Stimulated activated CD8-positive, alpha-beta memory T cell treated with anti-CD3 and anti-CD28 coated beads, Interleukin-15, amount 100 ng/mL, for 48 hours (primary cell): ENCODE measurements at regions not wholly inside any gene's neighbourhood (a gene's known extent, or its start where the extent isn't known, plus 50 kb on each side); places are given as distances from the start of the nearest gene placed in this dataset.
"Not testable (repeated sequence)": the region's sequence is repeated elsewhere in the genome, so short reads cannot be mapped to it uniquely, and the experiment has no call there.

ENCODE experiments used
- DNase-seq, 2 donors: peaks; one replicate each; pipeline ENCODE4 v3.0.0-alpha.2; 2020; ENCODE audit warnings: low read depth in 2 of 2

DNA sequence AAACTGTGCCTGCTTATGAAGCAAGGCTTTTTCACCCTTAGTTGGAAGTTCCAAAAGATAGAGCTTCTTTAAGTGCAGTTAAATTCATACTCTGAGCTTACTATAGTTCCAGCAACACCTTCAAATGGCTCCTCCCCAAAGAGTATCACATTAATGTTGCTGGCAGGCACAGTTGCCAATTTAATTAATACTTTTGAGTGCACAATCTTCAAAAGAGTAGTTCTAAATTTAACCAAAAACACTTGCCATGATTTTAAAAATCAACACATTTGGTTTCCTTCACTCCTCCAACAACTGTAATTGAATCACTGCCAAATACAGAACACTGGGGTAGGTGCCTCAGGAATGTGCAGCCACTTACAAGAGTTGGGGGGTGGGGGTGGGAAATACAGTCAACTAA is 150.6 kb upstream of the UBE2E3 start:
- no peak for DNase-seq

DNA sequence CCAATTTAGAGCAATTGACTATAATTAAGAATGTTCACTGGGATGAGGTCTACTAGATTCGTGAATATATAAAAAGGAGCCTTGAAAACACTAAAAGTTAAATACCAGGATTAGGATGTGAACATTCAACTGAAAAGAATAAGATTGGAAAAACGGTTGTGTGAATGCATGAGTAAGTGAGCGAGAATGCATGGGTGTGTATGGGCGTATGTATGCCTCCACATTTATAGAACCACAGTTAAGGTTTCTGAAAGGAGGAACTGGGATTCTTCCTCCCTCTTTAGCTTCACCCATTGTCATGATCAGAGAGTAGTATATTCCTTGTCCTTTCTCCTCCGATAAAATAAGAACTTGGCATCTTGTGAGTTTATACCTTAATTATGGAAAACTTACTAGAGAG is 151.1 kb upstream of the UBE2E3 start:
- no peak for DNase-seq

DNA sequence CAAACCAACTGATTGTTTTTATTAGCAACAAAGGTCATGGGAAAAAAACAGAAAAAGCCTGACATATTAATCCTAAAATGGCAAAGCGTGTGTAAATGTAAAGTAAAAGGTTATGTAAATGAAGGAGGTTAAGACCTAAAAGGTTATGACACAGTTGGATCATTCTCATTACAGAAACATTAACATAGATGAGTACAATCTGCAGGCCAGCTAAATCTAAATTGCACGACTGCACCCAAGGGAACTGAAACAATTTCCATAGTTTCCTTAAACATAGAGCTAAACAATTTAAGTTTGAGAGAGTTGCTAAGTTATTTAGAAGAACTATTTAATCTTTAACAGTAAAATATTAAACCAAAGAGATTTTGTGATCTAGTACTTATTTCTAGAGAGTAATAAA is 151.6 kb upstream of the UBE2E3 start:
- no peak for DNase-seq

DNA sequence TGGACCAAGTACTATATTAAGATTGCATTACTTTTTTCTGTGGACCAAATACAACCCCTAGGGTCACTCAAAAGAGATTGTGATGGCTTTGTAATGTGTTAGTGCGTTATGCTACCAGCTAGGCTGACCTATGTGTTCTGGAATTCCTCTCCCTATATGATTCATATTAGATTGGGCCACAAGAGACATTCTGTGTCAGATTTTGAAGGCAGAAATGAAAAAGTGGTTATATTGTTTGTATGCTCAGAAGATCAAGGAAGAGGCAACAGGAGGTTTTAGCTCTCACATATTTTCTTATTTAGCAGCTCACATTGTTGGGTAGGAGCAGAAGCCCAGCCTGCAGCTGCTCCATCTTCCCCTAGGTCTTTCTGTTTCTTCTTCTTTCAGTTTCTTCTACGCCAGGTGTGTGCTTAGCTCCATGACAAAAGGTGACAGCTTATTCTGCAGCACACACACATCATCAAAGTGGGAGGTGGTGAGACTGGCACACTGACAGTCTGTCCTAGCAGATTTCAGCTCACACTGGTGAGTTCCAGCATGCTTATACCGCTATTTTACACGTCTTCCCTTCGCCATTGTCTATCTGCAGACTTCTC is 156.8 kb upstream of the UBE2E3 start:
- DNase-seq, result no peak

DNA sequence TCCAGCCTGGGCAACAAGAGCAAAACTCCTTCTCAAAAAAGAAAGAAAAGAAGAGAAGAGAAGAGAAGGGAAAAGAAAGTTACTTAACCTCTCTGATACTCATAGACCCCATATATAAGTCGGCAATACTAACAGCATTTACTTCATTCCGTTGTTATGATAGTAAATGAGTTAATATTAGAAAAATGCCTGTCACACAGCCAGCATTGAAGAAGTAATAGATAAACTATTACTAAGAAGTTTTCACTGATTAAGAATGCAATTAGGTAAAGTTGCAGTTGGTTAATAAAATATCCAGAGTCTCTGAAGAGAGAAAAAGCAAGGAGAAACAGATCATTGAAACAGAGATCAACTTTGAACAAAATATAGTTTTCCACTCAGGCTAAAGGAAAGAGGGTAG is 161.3 kb upstream of the UBE2E3 start:
- no peak for DNase-seq

DNA sequence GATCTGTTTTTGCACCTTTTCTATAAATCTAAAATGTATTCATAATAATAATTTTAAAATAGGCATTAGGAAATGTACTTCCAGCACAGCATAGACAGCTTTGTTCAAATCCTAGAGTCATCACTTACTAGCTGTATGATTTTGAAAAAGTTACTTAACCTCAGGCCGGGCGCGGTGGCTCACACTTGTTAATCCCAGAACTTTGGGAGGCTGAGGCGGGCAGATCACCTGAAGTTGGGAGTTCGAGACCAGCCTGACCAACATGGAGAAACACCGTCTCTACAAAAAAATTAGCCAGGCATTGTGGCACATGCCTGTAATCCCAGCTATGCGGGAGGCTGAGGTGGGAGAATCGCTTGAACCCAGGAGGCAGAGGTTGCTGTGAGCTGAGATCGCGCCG is 161.7 kb upstream of the UBE2E3 start:
- not testable (repeated sequence) for DNase-seq

DNA sequence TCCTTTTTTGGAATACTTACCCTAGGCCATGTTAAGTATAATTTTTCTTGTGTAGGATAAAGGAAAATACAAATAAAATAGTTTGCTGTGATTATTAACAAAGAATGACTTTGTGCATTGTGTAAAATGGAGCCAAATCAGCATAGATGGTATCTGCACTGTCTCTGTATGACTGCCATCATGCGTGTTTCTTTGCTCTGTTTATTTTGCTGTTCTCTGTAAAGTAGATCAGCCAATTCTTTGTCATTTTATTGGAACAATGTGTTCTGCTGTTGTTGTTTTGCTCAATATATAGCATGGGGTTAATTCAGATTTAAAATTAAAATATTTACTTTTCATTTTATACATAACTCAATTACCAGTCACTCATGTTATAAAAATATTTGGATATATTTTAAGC is 181.3 kb upstream of the UBE2E3 start:
- no peak for DNase-seq

DNA sequence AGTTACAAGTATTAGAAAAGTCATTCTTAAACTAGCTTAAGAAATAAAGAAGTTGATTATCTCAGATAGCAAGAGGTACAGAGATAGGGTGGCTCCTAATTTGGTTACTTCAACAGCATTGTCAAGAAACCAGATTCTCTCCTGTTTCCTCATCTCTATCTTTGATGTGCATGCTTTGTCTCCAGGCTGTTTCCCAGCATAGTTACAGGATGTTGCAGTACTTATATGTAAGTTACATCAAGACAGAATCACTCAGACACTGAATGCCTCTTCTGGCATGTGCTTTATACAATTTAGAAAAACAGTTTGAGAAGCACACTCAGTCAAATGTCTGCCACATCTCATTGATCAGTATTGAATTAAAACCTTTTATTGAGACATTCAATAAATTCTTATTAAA is 189.5 kb upstream of the UBE2E3 start:
- DNase-seq, result no peak

DNA sequence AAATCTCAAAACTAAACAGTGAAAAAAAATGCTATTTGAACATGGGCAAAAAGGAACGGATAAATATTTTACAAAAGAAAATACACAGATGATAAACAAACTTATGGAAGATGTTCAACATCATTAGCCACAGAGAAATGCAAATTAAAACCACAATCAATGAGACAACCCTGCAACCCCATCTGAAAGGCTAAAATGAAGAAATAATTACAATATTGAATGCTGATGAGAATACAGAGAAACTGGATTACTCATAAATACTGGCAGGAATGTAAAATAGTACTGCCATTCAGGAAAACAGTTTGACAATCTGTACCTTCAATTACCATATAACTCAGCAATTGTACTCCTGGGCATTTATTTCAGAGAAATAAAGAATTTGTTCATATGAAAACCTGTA is 193.1 kb upstream of the UBE2E3 start:
- DNase-seq, result no peak

DNA sequence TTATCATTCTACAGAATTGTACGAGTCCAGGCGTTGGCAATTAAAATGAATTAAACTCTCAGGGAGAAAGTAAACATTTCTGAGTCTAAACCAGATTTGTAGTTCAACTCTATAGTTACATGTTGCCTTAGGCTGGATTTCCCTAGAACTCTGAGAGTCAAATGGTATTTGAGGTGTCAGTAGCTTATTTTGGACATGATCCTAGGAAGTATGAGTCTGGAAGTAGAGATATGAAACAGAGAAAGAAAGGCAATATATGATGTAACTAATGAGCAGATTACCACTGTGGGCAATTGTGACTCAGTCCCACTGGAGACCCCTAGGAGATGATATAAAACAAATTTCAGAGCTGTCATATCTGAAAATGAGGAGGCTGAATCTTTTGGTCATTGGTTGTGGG is 199.1 kb upstream of the UBE2E3 start:
- DNase-seq, result no peak

DNA sequence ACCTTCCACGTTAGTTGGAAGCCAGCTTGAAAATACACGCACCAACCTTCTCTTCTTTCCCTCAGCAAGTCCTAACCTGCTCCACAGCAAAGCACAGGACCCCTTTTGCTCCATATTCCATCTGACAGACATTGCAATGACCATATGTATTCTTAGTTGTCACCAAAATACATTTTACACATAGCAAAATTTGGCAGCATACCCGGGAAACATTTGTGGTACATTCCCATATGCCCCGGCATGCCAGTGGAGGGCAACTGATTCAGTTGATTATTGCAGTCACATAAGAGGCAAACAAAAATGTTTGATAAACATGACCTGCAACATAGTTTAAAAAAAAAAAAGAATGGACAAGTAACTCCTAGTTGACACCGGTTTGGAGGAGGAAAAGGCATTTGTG is 202.1 kb upstream of the UBE2E3 start:
- DNase-seq, result no peak

DNA sequence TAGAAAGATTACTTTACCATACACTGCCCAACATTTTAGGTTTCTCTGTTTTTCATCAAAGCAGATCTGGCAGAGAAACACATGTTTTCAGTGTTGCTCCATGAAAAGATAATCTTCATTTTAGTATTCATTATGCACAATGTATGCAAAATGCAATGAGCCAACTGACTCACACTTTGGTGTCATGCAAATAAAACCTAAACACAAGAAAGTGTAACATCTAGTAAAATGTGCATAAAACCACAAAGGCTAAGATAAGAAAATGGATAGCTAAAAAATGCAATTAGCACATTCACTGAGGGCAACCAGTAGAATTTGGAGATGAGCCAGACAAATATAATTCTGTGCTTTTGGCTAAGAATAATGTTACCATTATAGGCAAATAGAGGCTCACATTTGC is 203.5 kb upstream of the UBE2E3 start:
- no peak for DNase-seq

DNA sequence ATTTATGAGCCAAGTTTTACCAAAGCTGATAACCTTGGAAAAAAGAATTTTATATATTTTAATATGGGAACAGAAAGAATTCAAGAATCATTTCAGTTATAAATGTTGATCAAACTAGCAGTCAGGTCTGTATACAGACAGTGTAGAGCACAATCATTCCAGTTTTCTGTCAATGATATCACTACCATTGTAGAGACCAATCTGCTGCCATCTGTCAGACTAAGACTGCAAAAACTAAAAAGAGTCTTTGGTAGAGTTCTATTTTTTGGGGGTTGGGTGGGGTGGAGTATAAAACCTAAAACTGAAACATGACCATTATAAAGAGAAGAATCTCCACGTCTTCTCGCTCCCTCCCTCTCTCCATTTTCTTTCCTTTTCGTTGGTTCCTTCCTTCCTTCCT is 204.7 kb upstream of the UBE2E3 start:
- DNase-seq, result no peak

DNA sequence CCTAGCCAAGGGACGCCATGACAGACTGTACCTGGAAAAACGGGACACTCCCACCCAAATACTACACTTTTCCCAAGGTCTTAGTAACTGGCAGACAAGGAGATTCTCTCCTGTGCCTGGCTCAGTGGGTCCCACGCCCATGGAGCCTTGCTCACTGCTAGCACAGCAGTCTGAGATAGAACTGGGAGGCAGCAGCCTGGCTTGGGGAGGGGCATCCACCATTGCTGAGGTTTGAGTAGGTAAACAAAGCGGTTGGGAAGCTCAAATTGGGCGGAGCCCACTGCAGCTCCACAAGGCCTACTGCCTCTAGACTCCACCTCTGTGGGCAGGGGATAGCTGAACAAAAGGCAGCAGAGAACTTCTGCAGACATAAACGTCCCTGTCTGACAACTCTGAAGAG is 215.1 kb upstream of the UBE2E3 start:
- not testable (repeated sequence) for DNase-seq

DNA sequence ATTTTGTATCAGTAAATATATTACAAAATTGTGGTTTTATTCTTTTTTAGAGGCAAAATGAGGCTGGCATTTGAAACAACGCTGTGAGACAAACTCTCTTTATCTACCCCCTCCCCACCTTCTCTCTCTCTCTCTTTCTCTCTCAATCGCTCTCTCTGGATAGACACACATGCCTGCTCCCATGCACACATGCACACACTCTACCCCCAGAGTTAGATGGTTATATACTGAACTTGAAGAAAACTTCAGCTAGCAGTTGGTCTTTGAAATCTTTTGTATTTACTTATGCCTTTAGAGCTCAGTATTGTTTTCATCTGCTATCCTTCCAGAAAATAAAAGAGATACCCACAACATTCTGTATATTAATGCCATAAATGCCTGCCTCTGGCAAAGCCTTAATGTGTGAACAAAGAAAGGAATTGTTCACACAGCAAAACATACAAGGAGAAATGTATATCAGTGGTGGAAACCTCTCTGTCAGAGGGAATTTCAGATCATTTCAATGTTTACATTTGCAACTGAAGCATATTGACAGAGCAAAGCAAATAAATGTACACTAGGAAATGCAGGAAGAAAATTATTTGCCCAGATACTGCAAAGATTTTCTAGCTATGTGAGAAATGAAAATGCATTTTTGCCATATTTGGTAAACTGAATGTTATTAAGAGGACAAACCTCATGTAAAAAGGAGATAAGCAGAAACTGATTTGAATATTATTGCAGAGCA is 217.0 kb upstream of the UBE2E3 start:
- no peak for DNase-seq

DNA sequence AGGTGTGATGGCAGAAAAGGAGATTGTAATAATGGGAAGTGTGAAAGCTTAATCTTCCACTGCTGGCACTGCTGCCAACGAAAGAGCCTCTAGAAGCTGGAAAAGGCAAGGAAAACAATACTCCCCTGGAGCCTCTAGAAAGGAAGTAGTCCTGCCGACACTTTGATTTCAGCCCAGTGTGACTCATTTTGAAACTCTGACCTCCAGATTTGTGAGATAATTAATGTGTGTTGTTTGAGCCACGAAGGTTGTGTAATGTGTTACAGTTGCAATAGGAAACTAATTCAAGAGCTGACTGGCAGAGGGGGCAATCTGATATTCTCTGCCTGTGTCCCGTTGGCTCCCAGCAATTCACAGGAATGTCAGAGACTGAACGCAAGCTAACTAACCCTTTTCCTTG is 219.2 kb upstream of the UBE2E3 start:
- DNase-seq, result no peak

DNA sequence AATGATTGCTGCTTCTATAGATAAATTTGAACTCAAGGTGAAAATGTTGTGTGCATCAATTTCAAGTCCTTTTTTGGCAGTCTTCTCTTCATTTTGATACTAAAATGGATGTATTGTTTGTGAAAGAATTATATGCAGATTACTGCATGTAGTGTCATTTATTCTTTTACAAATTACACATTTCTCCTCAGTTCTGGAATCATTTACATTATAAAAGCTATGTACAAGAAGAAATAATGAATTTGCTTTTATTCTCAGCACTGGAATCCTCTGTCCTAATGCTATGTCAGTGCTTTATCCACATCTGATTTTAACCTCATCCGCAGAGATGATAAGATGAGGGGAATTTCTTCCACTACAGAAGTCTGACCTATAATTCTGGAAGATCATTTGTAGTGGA is 220.8 kb upstream of the UBE2E3 start:
- no peak for DNase-seq

DNA sequence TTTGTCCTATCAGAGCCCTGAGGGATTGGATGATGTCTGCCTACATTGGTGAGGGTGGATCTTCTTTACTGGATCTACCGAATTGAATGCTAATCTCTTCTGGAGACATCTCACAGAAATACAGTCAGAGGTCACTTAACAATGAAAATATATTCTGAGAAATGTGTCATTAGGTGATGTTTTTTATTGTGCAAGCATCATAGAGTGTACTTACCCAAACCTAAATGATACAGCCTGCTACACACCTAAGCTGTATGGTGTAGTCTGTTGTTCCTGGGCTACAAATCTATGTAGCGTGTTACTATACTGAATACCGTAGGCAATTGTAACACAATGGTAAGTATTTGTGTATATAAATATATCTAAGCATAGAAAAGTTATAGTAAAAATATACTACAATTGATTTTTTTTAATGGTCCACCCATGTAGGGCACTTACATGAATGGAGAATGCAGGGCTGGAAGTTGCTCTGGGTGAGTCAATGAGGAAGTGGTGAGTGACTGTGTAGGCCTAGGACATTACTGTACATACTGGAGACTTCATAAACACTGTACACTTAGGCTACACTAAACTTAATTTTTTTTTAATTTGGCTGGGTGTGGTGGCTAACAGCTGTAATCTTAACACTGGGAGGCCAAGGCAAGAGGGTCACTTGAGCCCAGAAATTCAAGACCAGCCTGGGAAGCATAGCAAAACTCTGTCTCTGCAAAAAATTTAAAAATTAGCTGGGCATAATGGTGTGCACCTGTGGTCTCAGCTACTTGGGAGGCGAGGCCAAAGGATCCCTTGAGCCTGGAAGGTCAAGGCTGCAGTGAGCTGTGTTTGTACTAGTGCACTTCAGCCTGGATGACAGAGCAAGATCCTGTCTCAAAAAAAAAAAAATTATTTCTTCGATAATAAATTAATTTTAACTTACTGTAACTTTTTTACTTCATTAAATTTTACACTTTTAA is 226.3 kb upstream of the UBE2E3 start:
- DNase-seq, result no peak

DNA sequence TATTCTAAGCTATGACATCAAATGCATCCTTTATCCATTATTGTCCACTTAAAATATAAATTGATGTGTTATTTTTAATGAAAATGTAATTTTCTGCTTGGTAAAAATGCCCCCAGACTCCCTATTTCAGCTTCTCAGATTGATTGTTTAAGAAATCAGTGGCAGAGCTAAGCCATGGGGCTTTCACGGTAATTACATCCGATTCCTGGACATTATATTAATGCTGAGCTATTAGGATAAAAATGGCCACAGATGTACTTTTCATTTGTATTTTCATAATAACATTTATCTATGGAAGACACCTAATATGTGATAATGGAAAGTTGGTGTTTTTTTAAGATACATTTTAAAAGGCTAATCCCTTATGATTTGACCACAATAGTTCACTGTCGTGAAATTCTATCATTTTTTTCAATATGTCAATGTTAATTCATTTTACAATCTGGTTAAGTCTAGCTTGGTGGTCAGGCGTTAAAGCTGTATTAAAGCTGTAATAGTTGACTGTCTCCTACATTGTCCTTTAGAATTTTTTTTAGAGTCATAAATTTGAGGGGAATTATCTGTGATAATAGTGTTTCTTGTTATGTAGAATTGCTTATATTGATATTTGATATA is 229.0 kb upstream of the UBE2E3 start:
- no peak for DNase-seq

DNA sequence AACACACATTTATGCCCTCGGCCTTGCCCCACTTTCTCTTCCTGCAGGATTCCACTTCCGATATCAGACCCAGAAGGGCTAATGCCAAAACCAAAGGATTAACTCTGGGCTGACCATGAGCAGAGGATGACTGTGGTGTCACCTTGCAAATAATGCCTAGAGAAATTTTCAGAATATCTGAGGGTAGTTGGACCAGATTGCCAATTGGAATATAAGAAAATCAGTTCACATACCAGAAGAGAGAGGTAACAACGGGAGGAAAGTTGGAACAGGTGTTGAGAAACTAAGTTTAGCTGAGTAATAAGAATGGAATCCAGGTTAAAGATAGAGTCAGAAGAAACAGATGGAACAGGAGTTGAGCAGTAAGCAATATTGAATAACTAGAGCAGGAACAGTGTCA is 232.7 kb upstream of the UBE2E3 start:
- DNase-seq, result no peak

DNA sequence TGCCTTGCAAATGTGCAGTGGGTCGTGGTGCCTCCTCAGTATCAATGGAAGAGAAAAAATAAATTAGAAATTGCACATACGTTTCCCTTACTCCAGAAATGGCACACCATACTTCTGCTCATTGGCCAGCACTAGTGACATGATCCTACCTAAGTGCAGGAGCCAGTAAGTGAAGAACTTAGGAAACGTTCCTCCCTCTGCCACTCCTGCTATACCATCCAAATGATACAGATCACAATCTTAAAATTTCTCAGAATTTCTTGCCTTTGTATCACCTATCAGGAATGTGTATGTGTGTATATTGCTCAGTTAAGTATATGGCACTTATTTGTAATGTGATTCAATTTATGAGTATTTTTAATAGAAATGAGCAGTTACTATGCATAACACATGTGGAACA is 237.0 kb upstream of the UBE2E3 start:
- no peak for DNase-seq

DNA sequence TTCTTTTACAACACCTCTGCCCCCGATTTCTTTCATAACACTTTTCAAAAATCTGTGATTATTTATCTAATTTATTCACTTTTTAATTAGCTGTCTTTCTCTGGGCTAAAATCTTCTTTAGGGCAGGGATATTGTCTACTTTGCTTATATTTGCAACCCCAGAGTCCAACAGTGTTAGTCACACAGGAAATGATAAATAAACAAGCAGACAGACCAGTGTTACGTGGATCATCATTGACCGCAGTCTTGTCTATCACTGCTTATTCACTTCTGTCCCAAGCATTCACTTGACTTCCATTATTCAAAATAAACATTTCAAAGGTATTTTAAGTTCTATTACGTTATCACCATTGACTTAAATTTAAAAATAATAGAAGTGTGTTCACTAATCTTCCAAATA is 237.6 kb upstream of the UBE2E3 start:
- DNase-seq, result no peak
